ENCODE measurements at regions not wholly inside any gene's neighbourhood (a gene's known extent, or its start where the extent isn't known, plus 50 kb on each side); places are given as distances from the start of the nearest gene placed in this dataset.

- POLR2A ChIA-PET = no interaction called here
- CTCF ChIA-PET = interaction anchor here (1.0 kb wide), 1 partner anchor 9 kb away, joined by 3 read pairs; no protein-coding TSS in a partner anchor
- H3K4me1 Mint-ChIP-seq = peaks cover 11% of the 10 kb centered on the region
- no peak for ATAC-seq
- H3K9me3 Mint-ChIP-seq = peaks cover 6% of the 10 kb centered on the region
- TF ChIP-seq ATF6 (CRISPR knock-in tag; IDR thresholded peaks at IDR 0.05) (no peak), ZNF416 (CRISPR knock-in tag; IDR thresholded peaks at IDR 0.05) (no peak), NR2C2 (CRISPR knock-in tag; IDR thresholded peaks at IDR 0.05) (no peak), GRHL2 (CRISPR knock-in tag; IDR thresholded peaks at IDR 0.05; ENCODE audit: insufficient replicate concordance, severe bottlenecking) (no peak), FOXP1 (CRISPR knock-in tag; IDR thresholded peaks at IDR 0.05; ENCODE audit: borderline replicate concordance) (no peak)
- TF ChIP-seq, protein P1, sequence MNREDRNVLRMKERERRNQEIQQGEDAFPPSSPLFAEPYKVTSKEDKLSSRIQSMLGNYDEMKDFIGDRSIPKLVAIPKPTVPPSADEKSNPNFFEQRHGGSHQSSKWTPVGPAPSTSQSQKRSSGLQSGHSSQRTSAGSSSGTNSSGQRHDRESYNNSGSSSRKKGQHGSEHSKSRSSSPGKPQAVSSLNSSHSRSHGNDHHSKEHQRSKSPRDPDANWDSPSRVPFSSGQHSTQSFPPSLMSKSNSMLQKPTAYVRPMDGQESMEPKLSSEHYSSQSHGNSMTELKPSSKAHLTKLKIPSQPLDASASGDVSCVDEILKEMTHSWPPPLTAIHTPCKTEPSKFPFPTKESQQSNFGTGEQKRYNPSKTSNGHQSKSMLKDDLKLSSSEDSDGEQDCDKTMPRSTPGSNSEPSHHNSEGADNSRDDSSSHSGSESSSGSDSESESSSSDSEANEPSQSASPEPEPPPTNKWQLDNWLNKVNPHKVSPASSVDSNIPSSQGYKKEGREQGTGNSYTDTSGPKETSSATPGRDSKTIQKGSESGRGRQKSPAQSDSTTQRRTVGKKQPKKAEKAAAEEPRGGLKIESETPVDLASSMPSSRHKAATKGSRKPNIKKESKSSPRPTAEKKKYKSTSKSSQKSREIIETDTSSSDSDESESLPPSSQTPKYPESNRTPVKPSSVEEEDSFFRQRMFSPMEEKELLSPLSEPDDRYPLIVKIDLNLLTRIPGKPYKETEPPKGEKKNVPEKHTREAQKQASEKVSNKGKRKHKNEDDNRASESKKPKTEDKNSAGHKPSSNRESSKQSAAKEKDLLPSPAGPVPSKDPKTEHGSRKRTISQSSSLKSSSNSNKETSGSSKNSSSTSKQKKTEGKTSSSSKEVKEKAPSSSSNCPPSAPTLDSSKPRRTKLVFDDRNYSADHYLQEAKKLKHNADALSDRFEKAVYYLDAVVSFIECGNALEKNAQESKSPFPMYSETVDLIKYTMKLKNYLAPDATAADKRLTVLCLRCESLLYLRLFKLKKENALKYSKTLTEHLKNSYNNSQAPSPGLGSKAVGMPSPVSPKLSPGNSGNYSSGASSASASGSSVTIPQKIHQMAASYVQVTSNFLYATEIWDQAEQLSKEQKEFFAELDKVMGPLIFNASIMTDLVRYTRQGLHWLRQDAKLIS (CRISPR knock-in tag; IDR thresholded peaks at IDR 0.05; ENCODE audit: borderline replicate concordance) = no peak
- no peaks in the 10 kb centered on the region for H3K27me3 Mint-ChIP-seq (ENCODE audit: low read depth)
- DNase-seq (ENCODE audit: low spot score) = no peak
- no peaks in the 10 kb centered on the region for H3K36me3 Mint-ChIP-seq
- H3K27ac Mint-ChIP-seq = no peak overlapping the region
- H3K4me3 Mint-ChIP-seq = no peak overlapping the region
Observed at GRCh38 chr2:105537920-105538319, 139.1 kb upstream of the FHL2 start.

DNA sequence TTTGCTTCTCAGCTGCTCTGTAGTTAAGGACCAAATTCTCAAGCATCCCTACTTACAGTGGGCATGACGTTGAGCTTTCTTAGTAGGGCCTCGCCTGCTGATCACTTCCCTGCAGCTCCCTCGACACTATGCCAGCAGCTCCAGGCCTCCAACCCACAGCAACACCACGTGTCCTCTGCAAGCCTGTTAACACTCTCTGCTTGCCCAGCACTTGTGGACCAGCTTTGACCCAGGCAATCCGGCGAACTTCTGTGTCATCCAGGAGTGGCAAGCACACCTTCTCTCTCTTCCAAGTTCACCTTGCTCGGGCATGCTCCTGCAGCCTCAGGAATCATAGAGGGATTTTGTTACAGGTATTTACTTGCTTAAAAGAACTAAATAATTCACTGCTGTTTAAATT is 138.6 kb upstream of the FHL2 start:
- ATAC-seq (no peak), DNase-seq (ENCODE audit: low spot score) (no peak)
- Mint-ChIP-seq H3K36me3 (no peaks in the 10 kb centered on the region), H3K4me3 (no peak overlapping the region), H3K27me3 (ENCODE audit: low read depth) (no peaks in the 10 kb centered on the region), H3K27ac (no peak overlapping the region), H3K9me3 (peaks cover 6% of the 10 kb centered on the region), H3K4me1 (peaks cover 11% of the 10 kb centered on the region)
- CTCF ChIA-PET = interaction anchor here (0.5 to 1.0 kb wide), 2 partner anchors 9 to 1490 kb away, joined by 3 read pairs; no protein-coding TSS in a partner anchor
- POLR2A ChIA-PET = no interaction called here
- no peak for TF ChIP-seq TEAD4 (CRISPR knock-in tag; IDR thresholded peaks at IDR 0.05)
- no peak for TF ChIP-seq CTCF (IDR thresholded peaks at IDR 0.05)
- no peak for TF ChIP-seq E2F1 (CRISPR knock-in tag; IDR thresholded peaks at IDR 0.05)
- no peak for TF ChIP-seq RELA (CRISPR knock-in tag; IDR thresholded peaks at IDR 0.05; ENCODE audit: borderline replicate concordance)

DNA sequence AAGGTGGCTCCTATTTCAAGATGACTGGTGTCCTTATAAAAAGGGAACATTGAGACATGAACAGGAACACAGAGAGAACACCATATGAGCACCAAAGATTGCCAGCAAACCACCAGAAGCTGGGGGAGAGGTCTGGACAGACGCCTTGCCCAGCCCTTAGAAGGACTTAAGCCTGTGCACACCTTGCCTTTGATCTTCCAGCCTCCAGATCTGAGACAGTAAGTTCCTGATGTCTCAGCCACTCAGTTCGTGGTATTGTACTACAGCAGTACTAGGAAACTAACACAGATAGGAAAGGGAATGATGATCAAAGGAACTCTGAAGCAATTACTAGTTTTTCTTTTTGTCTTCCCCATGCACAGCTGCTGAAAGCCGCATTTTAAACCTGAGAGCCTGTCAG is 137.3 kb upstream of the FHL2 start:
- no peaks in the 10 kb centered on the region for H3K36me3 Mint-ChIP-seq
- CTCF ChIA-PET = no interaction called here
- ATAC-seq = no peak
- H3K27me3 Mint-ChIP-seq (ENCODE audit: low read depth) = no peaks in the 10 kb centered on the region
- no peak overlapping the region for H3K4me3 Mint-ChIP-seq
- H3K4me1 Mint-ChIP-seq = peaks cover 8% of the 10 kb centered on the region
- POLR2A ChIA-PET = no interaction called here
- no peak overlapping the region for H3K27ac Mint-ChIP-seq
- no peak for DNase-seq (ENCODE audit: low spot score)
- H3K9me3 Mint-ChIP-seq = peaks cover 6% of the 10 kb centered on the region
- TF ChIP-seq ARID4B (CRISPR knock-in tag; IDR thresholded peaks at IDR 0.05; ENCODE audit: borderline replicate concordance) (no peak), CBFB (CRISPR knock-in tag; IDR thresholded peaks at IDR 0.05; ENCODE audit: low read depth) (no peak), ZNF138 (CRISPR knock-in tag; conservative IDR thresholded peaks at IDR 0.05) (no peak)
- TF ChIP-seq, protein P2, sequence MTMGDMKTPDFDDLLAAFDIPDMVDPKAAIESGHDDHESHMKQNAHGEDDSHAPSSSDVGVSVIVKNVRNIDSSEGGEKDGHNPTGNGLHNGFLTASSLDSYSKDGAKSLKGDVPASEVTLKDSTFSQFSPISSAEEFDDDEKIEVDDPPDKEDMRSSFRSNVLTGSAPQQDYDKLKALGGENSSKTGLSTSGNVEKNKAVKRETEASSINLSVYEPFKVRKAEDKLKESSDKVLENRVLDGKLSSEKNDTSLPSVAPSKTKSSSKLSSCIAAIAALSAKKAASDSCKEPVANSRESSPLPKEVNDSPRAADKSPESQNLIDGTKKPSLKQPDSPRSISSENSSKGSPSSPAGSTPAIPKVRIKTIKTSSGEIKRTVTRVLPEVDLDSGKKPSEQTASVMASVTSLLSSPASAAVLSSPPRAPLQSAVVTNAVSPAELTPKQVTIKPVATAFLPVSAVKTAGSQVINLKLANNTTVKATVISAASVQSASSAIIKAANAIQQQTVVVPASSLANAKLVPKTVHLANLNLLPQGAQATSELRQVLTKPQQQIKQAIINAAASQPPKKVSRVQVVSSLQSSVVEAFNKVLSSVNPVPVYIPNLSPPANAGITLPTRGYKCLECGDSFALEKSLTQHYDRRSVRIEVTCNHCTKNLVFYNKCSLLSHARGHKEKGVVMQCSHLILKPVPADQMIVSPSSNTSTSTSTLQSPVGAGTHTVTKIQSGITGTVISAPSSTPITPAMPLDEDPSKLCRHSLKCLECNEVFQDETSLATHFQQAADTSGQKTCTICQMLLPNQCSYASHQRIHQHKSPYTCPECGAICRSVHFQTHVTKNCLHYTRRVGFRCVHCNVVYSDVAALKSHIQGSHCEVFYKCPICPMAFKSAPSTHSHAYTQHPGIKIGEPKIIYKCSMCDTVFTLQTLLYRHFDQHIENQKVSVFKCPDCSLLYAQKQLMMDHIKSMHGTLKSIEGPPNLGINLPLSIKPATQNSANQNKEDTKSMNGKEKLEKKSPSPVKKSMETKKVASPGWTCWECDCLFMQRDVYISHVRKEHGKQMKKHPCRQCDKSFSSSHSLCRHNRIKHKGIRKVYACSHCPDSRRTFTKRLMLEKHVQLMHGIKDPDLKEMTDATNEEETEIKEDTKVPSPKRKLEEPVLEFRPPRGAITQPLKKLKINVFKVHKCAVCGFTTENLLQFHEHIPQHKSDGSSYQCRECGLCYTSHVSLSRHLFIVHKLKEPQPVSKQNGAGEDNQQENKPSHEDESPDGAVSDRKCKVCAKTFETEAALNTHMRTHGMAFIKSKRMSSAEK (CRISPR knock-in tag; IDR thresholded peaks at IDR 0.05; ENCODE audit: borderline replicate concordance) = no peak

All from WTC11 (cell line).